AG08396 (cell line): ENCODE measurements at regions not wholly inside any gene's neighbourhood (a gene's known extent, or its start where the extent isn't known, plus 50 kb on each side); places are given as distances from the start of the nearest gene placed in this dataset.

ENCODE experiments used
- DNase-seq: peaks from one replicate; pipeline ENCODE4 v3.0.0; 2012; ENCODE audit warnings: low spot score, mixed read lengths

DNA sequence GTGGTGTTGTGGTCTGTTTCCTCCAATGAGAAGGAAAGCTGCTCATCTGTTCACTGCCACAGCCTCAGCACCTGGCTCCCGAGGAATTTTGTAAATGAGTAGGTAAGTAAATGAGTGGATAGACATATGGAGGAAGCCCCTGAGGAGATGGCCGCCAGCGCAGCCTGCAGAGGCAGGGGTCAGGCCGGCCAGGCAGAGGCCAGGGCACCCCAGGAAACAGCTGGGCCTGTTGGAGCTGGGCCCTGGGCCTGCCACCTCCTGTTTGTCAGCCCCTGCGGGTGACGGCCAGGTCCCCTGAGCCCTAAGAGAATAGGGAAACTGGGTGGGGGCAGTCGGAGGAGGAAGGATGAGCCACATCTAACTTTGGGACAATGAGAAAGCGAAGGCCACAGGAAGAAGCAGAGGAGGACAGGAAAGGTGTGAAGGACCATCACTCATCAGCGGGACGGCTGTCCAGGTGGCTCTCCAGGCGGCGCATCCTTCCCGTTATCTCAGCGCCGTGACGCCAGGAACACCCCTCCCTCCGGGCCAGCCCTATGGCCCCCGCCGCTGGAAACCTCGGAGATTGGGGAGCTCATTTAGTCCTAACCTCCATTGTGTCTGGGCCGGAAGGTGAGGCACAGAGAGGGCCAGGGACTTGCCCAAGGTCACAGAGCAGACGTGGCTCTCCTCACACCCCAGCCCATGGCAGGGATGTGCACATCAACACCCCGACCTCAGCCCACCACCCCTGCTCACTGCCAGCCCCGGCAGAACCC lies 142.3 kb upstream of the UNC5B start:
- no peak for DNase-seq

DNA sequence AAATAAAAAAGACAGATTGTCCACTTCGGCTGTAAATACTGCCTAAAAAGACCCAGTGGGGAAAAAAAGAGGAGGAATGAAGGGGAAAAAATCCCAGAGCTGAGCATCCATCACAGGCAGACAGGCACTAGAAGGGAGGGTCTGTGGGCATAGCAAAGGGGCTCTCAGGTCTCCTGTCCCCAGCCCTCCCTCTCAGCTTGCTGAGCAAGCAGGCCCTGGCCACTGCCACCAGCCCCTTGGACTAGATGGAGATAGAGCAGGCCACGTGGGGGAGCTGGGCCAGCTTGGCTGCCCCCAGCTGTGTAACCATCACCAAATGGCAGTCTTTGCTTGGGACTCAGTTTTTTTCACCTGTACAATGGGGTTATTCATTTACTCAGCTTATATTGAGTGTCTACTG lies 141.6 kb upstream of the UNC5B start:
- DNase-seq = no peak

DNA sequence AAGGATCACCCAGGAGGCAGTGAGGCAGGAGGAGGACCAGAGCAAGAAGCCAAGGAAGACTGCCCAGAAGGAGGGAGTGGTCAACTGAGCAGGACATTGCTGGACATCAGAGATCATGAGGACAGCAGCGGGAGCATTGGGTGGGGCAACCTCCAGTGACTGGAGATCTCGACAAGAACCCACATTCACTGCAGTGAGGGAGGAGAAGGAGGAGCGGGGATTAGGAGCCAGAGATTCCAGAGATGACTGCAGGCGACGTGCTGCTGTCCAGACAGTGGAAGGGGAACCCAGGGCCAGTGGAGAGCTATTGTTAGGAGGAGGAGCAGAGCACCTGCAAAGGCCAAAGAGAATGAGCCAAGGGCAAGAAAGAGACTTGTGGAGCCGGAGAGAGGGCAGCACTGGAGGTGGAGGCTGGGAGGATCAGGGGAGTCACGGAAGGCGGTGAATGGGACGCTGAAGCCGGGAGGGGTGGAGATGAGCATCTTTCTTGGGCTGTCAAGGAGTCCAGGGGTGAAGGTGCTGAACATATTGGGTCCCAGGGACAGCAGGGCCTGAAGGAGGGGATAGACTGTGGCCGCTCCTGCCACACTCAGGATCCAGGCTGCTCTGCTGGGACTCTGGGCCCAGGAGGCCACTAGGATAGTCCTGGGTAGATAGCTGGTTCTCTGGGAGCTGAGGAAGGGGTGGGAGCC lies 140.1 kb upstream of the UNC5B start:
- DNase-seq = no peak

DNA sequence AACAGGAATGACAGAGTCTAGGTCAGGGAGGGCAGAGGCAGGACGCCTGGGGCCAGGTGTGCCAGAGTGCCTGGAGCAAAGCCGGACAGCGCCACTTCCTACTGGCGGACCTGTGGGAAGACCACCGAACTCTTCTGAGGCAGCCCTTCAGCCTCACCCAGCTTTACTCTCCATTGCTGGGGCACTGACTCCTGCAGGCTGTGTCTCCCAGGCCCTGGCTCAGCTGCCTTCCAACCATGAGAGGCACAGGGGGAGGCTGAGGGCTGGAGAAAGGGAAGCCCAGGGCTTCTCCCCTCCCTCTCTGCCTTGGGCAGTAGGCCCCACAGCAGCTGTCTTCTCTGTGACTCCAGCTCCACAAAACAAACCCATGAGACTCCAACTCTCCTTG lies 139.6 kb upstream of the UNC5B start:
- DNase-seq = no peak

DNA sequence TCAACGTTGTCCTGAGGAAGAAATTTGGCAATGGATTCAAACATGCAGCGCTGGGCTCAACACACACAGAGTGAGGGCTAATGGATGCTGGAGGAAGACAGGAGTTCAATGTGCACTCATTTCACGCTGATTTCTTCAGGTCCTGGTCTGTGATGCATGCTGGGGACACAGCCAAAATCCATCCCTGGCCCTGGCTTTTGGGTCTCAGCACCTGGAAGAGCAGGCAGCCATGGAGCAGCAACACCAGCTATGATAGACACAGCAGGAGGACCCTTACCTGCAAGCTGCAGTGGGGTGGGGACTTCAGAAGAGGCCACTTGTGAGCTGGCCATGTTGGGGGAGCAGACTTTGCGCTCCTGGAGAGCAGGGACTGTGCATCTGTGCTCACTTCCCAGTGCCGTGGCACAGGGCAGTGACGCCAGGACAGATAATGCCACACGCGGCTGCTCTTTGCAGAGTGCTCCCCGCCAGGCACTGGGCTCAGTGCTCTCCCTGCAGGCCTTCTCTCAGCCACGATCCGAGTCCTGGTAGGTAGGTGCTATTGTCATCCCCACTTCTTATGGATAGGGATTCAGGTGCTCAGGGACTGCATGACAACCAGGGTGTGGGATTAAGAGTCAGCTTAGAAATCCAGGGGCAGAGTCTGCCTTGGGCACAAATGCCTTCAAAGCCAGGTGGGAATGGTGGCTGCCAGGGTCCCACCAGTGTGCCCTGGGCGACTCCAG lies 138.8 kb upstream of the UNC5B start:
- DNase-seq = no peak

DNA sequence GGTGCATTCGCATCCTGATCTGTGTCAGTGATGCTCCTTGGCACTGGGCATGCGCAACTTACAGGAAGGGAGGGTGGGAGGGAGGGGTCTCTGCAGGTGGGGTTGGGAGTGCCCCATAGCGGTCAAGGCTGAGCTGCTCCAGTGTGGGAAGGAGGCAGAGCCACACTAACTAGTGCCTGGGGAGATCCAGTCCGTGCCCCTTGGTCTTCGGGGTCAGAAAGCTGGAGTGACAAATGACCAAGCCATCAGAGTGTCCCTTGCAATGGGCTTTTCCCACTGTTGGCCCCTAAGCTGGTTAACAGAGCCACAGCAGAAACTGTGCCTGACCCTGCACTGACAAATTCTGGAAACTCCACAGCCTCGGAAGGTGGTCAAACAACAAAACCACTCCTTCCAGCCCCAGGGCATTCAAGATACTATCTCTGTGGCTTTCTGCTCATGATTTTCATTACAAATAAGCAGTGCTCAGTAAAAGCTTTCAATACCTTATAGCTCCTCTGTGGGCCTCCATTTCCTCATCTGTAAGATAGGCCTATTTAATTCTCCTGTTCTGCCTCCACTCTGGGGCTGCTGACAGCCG lies 138.1 kb upstream of the UNC5B start:
- DNase-seq = no peak

DNA sequence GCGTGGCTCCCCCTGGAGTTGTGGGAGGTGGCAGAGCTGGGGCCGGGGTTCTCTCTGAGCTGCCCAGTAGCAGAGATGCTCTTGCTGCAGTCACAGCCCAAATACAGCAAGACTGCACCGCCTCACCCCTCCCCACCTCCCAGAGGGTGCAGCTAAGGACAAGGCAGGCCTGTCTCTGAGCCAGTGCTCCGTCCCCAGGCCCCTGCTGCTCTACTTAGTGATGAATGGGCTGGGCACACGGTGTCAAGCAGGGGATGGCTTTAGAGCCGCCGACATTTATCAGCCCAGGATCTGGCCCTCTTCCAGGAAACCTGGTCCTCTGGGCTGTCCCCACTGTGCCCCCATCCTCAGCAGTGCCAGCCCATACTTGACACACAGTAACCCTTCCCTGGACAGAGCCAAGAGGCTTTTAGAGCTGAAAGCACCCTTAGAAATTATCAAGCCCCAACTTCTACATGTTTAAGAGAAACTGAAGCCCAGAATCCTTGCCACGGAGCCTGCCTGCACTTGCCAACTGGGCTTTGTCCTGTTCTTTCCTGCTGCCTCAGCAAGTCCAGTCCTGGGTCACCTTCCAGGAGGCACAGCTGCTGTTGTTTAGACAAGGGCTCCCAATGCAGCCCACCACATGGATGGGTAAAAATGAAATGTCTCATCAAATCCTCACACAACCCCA lies 137.1 kb upstream of the UNC5B start:
- DNase-seq = no peak

DNA sequence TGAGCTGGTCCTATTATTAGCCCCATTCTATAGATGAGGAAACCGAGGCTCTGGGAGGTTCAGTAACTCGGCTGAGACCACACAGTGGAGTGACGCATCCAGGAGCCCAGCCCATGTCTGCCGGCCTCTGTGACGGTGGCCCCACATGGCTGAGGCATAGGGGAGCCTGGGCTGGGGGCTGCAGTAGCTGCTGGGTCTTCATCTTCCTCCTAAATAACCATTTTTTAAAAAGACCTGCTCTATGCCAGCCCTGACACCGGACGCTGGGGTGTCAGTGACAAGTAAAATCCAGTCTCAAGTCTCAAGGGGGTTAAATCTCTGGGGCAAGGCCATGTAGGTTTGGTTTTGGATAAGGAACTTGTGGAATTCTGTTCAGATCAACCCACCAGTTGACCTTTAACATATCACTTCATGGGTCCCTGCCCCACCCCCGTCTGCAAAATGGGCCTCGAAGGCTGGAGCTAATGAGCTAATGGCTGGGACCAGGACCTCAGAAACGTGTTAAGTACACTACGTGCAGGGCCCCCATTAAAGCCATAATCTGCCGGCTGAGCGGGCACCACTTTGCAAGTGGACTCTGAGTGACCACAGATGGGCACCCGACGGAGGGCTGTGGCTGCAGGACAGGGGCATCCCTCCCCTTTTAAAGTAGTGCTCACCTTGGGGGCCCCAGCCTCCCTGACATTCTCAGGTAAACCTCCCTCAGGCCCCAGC lies 136.5 kb upstream of the UNC5B start:
- no peak for DNase-seq

DNA sequence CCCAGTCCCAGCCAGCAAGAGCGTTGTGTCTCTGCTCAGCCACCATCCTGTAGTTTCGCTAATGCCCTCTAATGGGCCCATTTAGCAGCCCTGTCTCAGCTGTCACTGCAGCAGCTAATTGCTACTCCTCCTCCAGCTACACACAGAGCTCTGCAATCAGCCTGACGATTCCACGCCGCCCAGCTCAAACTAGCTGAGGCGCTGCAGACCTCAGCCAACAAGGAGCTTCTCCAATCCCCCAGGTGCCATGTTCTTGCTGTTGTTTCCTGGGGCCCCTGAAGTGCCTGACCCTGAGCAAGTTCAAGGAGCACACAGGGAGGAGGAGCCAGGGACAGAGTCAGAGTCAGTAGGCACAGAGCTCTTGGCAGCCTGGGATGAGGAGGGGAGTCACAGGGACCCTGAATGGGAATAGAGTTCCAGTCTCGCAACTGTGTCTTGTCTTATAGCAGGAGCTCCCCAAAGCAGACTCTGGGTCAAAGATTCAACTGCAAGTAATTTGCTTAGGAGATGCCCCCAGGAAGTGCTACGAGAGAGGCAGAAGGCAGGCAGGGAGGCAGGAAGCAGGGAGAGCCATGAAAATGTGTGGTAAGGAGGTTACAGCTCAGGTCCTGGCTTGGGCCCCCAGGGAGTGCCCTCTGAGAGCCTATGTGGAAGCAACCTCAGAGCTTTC lies 135.8 kb upstream of the UNC5B start:
- no peak for DNase-seq

DNA sequence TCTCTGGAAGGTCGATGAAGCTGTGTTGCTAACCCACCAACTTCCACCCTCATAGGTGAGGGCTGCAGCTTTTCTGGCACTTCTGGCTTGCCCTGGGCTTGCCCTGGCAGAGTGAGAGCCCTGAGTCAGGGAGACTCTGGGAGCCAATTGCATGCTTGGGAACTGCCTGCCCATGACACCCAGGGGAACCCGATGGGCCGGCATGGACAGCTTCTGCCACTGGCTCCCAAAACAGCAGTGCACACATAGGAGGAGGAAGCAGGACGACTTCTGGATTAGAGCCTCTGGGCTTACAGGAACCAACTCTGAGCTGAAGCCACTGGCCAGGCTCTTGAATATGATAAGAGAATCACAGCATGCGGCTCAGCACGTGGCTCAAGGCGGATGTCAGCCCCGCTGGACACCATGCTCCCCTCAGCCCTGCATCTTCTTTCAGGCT lies 135.2 kb upstream of the UNC5B start:
- no peak for DNase-seq

DNA sequence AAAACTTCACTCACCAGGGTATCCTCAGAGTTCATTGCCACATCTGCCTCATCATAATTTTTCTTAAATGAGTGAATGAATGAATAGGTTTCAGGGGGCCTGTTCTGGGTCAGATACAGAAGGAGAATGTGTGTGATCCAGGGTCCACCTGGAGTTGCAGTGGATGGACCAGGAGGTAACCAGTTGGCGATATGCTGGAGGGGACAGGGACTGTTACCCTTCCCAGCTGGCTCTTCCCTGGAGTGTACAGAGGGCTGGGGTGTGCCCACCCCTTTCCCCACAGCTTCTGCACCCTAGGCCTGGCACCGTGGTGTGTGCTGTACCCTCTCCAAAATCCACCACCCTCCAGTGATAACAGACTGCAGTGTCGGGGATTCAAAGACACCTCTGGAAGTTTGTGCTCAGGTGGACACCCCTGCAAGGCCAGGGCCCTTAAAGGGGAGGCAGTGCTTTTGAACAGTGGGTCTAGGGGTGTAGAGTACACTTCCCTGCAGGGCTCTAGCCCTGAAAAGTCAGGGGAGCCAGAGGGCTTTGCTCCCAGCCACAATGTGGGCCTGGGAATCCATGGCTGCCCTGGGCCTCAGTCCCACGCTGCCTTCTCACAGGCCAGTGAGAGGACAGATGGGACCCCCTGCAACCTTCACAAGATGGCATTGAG lies 134.4 kb upstream of the UNC5B start:
- DNase-seq = no peak

DNA sequence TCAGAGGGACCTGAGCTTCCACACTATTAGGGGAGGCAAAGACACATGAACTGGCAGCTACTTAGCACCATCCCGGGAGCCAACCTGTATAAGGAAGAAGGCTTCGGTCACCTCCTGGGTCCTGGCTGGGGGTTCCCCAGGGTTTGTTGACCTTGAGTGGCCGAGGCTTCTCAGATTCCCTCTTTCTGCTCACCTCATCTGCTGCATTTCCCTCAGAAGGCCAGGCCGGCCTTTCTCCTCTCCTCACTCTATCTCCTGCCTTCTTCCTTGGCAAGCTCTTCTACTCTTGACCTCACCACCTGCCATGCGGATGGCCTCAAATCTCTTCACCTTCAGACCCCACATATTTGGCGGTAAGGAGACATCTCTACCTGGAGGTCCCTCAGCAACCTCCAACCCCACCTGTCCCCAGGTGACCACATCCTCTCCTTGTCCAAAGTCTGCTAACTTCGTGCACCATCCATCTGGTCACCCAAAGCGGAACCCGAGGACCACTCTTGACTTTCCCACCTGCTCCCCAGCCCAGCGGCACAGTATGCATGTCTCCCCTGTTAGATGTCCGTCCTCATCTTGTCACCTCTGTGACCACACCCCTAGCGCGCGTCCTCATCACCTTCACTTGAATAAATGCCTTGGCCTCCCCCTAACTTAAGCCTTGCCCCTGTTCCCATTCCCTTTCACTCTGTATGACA lies 133.8 kb upstream of the UNC5B start:
- no peak for DNase-seq

DNA sequence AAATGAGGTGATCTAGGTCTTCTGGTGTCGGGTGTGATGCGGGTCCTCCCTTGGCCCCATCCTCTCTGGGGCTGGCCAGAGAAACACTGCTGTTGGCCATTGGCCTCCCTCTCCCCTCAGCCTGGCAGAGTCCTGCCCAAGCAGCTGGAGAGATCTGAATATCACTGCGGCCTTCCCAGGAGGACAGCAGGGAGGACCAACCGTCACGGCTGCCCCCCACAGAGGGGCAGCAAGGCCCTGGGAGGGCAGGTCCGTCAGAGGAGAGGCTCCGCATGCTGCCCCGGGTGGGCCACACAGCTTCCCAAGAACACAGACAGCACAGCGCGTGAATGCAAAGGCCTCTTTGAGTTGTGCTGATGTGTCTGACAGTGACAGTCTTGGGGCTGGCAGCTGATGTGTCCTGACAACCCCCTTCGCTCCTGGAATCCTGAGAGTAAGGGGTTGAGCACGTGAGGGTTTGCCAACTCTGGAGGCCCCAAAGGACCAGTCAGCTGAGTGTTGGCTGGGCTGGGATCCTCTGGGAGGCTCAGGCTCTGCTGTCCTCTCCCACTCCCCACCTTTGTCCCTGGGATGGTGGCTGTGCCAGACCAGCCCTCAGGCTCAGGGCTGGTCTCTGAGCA lies 132.5 kb upstream of the UNC5B start:
- no peak for DNase-seq

DNA sequence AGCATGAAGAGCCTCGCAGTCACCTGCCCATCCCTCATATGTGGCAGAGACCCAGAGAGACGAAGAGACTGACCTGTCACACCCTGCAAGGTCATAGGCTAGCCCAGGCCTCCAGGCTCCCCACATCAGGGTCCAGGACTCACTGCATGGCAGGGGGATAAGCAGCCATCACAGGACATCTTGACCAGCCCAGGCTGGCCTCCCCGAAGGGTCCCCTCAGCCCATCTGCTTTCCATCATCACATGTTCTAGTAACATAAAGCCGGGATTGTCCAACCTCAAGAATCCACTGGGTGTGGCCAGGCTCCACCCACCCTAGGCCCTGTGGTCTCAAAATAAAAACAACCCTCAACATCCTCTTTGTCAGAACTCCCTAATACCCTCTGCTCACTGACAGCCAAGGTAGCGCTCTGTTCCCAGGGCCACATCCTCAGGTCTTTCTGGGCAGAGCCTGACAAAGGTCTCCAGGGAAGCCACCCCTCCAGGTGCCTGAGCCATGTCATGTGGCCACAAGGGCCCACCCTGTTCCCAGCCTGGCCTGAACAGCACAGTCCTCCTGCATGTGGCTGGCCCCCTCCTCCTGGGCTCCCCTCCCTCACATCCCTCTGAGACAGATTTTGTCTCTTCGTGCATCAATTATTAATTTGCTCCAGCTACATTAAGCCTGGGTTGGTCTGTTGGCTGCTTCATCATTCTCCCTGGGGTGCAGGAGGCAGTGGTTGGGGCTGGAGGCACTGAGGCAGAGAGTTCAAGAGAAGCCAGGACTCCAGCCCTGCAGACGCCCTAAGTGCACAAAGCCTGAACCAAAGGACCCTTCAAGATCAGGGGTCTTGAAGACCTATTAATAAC lies 131.8 kb upstream of the UNC5B start:
- no peak for DNase-seq

DNA sequence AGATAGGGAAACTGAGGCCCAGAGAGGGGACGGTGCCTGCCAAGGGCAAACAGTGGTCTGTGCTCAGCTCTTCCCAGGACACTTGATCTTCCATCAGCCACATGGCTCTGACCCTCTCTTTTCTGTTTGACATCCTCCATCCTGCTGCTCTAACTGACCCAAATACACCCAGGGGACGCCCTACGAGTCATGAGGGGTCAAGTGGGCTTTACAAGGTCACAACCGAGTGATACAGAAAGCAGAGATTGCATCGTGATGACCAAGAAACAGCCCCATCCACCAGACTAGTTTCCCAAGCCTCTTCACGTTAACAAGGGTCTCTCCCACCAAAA lies 131.2 kb upstream of the UNC5B start:
- DNase-seq = no peak

DNA sequence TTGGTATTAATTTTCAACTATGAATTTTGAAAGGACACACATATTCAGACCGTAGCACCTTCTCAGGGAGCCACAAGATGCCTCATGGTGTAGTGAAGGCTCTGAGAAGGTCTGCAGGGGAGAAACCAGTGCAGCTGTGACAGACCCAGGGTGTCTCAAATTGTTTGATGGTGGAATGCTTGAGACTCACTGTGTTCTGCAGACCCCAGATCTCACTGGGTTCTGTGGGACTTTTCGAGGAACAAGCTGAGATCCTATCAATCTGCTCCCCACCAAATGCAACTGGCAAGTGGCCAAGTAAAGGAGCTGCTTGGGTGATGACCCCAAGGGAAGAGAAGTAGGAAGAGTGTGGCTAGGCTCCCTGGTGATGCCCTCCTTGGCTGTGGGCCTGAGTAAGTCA lies 130.5 kb upstream of the UNC5B start:
- DNase-seq = no peak

DNA sequence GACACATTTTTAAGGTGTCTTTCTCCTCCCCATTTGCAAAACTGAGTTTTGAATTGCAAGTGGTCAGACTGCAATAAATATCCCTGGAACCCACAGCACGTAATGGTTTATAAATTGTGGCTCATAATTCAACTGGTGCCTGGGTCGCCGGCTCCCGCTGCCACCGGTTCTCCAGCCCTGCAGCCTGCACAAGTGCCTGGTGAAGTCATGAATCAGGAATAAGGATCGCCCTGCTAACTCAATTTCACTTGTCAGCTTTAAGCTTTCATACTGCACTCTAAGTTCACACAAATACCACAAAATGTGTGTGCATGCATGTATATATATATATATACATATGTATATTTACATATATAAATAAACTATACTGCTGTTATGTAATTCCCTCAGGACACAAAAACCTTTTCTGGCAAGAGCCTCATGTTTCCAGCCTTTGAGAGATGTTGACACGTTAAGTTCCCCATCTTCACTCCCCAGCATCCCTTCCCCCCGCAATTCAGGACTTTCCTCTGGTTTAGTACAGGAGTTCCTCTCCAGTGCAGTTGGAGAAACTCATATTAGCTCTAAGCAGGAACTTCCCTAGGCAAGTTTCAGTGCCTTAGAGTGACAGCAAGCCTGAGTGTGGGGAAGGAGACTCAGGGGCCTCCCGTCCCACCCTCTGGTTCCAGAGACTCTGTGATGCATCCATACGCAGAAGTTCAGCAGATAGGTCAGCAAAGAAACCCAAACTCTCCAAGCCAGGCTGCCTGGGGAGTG lies 129.2 kb upstream of the UNC5B start:
- DNase-seq = no peak

DNA sequence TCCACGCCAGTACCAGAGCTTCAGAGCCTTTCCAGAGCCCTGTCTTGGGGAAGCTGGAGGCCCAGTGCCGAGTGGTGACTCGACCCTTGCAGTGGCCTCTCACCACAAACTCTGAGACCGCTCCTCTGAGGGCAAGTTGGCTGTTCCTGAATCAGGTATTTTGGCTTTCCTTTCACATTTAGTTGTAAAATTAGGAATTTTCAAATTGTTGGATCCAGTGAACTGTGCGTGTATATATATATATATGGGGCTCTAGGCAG lies 128.7 kb upstream of the UNC5B start:
- no peak for DNase-seq
